Activated CD8-positive, alpha-beta T cell treated with anti-CD3 and anti-CD28 coated beads for 36 hours (primary cell): ENCODE measurements at regions not wholly inside any gene's neighbourhood (a gene's known extent, or its start where the extent isn't known, plus 50 kb on each side); places are given as distances from the start of the nearest gene placed in this dataset.

Experiments
- ATAC-seq: fragments of 200-7000 bp; cut with Tn5 transposase; one replicate; pipeline ENCODE4 v1.10.0; 2021; ENCODE audit warnings: mild to moderate bottlenecking, moderate library complexity
- CTCF ChIA-PET: fragments of 350-600 bp; sonication (Branson Sonifier 250); formaldehyde crosslinking; loops from one replicate; lab custom pipeline; 2021; ENCODE audit warnings: antibody characterized with exemption; lab: Charles Lee
- POLR2A ChIA-PET: fragments of 350-600 bp; sonication (Branson Sonifier 250); formaldehyde crosslinking; loops from one replicate; lab custom pipeline; 2021; ENCODE audit warnings: antibody characterized with exemption; lab: Charles Lee
- DNase-seq: peaks from one replicate; pipeline ENCODE4 v3.0.0-alpha.2; 2020
- H3K27ac Mint-ChIP-seq: one replicate; pipeline ENCODE4 v1.8.0; 2021; ENCODE audit warnings: mild to moderate bottlenecking, mixed read lengths
- H3K27me3 Mint-ChIP-seq: one replicate; pipeline ENCODE4 v1.8.0; 2021; ENCODE audit warnings: mixed read lengths
- H3K36me3 Mint-ChIP-seq: one replicate; pipeline ENCODE4 v1.8.0; 2021; ENCODE audit warnings: low read depth, mixed read lengths
- H3K4me1 Mint-ChIP-seq: one replicate; pipeline ENCODE4 v1.8.0; 2021; ENCODE audit warnings: low read depth, mixed read lengths
- H3K4me3 Mint-ChIP-seq: one replicate; pipeline ENCODE4 v1.8.0; 2021; ENCODE audit warnings: mild to moderate bottlenecking, moderate library complexity, mixed read lengths
- H3K9me3 Mint-ChIP-seq: one replicate; pipeline ENCODE4 v1.8.0; 2021; ENCODE audit warnings: mixed read lengths
- CTCF ChIP-seq: fragments of 200-600 bp; IDR thresholded peaks from one replicate; pipeline ENCODE4 v1.8.0; 2022; ENCODE audit warnings: antibody characterized with exemption, mild to moderate bottlenecking
- intact Hi-C: fragments of 100-400 bp; cut with micrococcal nuclease; formaldehyde crosslinking; loops from one replicate; pipeline ENCODE4 v1.10.0; 2022

- H3K36me3 Mint-ChIP-seq: peaks cover 25% of the 10 kb centered on the region
- no peaks in the 10 kb centered on the region for H3K27me3 Mint-ChIP-seq
- H3K27ac Mint-ChIP-seq: peak overlapping the region; percentile 43
- H3K9me3 Mint-ChIP-seq: no peaks in the 10 kb centered on the region
- intact Hi-C loops: no loop called here
- DNase-seq (no peak), ATAC-seq (no peak)
- H3K4me1 Mint-ChIP-seq: no peaks in the 10 kb centered on the region
- ChIA-PET POLR2A (no interaction called here), CTCF (interaction anchor here (1.1 kb wide), 1 partner anchor 104 kb away, joined by 3 read pairs; no protein-coding TSS in a partner anchor)
- H3K4me3 Mint-ChIP-seq: no peak overlapping the region
- no peak for TF ChIP-seq CTCF
Observed at GRCh38 chr17:77503916-77504651, 363.3 kb downstream of the SEC14L1 start.

- ChIA-PET CTCF (interaction anchor here (1.1 kb wide), 1 partner anchor 104 kb away, joined by 3 read pairs; no protein-coding TSS in a partner anchor), POLR2A (no interaction called here)
- H3K27me3 Mint-ChIP-seq: no peaks in the 10 kb centered on the region
- peaks cover 19% of the 10 kb centered on the region for H3K36me3 Mint-ChIP-seq
- ATAC-seq (no peak), DNase-seq (no peak)
- TF ChIP-seq CTCF: no peak
- H3K9me3 Mint-ChIP-seq: no peaks in the 10 kb centered on the region
- H3K27ac Mint-ChIP-seq: no peak overlapping the region
- intact Hi-C loops: no loop called here
- no peaks in the 10 kb centered on the region for H3K4me1 Mint-ChIP-seq
- no peak overlapping the region for H3K4me3 Mint-ChIP-seq
Observed at GRCh38 chr17:77504652-77505155, 363.9 kb downstream of the SEC14L1 start.

- CTCF ChIA-PET: interaction anchor here (1.1 to 1.6 kb wide), 2 partner anchors 11 to 105 kb away, joined by 3 to 5 read pairs; no protein-coding TSS in a partner anchor
- no peak overlapping the region for H3K27ac Mint-ChIP-seq
Observed at GRCh38 chr17:77505181-77505639, 364.4 kb downstream of the SEC14L1 start.

GRCh38 chr17:77506371-77506991 lies 365.7 kb downstream of the SEC14L1 start:
- CTCF ChIA-PET: interaction anchor here (0.8 to 1.6 kb wide), 2 partner anchors 12 to 36 kb away, joined by 4 to 5 read pairs; no protein-coding TSS in a partner anchor
- intact Hi-C loops: no loop called here
- H3K4me3 Mint-ChIP-seq: no peak overlapping the region
- TF ChIP-seq CTCF: no peak
- no peak overlapping the region for H3K27ac Mint-ChIP-seq
- H3K27me3 Mint-ChIP-seq: no peaks in the 10 kb centered on the region
- peaks cover 4% of the 10 kb centered on the region for H3K9me3 Mint-ChIP-seq
- DNase-seq (no peak), ATAC-seq (no peak)
- H3K4me1 Mint-ChIP-seq: no peaks in the 10 kb centered on the region
- H3K36me3 Mint-ChIP-seq: peaks cover 10% of the 10 kb centered on the region
- POLR2A ChIA-PET: interaction anchor here (1.1 to 1.2 kb wide), 2 partner anchors 11 to 22 kb away, joined by 4 to 5 read pairs; no protein-coding TSS in a partner anchor

More at GRCh38 chr17:77505181-77505639, 364.4 kb downstream of the SEC14L1 start:
- intact Hi-C loops: no loop called here
- Mint-ChIP-seq H3K36me3 (peaks cover 18% of the 10 kb centered on the region), H3K27me3 (no peaks in the 10 kb centered on the region), H3K4me3 (no peak overlapping the region), H3K9me3 (no peaks in the 10 kb centered on the region), H3K4me1 (no peaks in the 10 kb centered on the region)
- ATAC-seq: no peak
- DNase-seq: no peak
- POLR2A ChIA-PET: no interaction called here
- no peak for TF ChIP-seq CTCF
